H1 (cell line): ENCODE measurements at regions not wholly inside any gene's neighbourhood (a gene's known extent, or its start where the extent isn't known, plus 50 kb on each side); places are given as distances from the start of the nearest gene placed in this dataset.

Experiments
- CREB1 ChIP-seq: IDR thresholded peaks from 2 replicates; pipeline ENCODE4 v1.6.1; 2012; ENCODE audit warnings: inconsistent platforms
- NANOG ChIP-seq: IDR thresholded peaks from 2 replicates; pipeline ENCODE4 v1.6.1; 2011; ENCODE audit warnings: low read length, low read depth, mild to moderate bottlenecking, inconsistent platforms; ENCODE audit not compliant: insufficient read depth, poor library complexity, severe bottlenecking
- SP1 ChIP-seq: IDR thresholded peaks from 2 replicates; pipeline ENCODE4 v1.6.1; 2011; ENCODE audit warnings: low read depth, low read length
- SP2 ChIP-seq: IDR thresholded peaks from 2 replicates; pipeline ENCODE4 v1.6.1; 2012; ENCODE audit warnings: mild to moderate bottlenecking, low read length, inconsistent platforms
- TAF7 ChIP-seq: optimal IDR thresholded peaks from 2 replicates; pipeline ENCODE3; 2011; ENCODE audit warnings: low read depth, mild to moderate bottlenecking, inconsistent platforms, low read length, moderate library complexity, borderline replicate concordance

DNA sequence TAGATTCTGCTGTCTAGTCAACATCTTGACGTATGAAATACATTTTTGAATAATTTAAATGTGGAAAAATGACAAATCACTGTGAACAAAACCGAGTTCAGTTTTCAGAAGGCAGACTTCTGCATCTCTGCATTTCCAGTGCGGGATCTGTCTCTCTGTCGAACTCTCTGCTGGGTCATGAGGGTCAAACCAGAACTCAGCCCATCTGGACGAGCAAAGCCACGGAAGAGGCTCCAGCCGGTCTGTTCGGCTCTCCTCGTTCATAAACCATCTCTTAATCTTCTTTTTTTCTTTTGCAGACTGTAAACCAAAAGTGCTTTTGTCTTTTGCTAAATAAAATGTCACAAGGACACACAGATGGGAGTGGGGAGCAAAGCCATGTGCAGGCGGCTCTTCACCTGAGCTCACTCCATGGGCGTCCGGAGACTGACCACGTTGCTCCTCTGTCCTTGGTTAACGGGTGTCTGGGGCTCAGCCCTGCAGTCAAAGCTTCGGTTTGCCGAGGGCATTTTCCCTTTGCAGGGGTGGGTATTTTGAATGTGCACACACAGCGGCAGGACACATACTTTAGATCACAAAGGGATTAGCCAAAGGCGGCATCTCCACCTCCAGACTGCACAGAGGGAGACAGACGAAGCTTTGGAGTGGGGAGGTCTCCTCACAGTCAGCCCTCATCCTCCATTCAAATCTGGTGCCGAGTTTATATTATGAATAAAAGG lies 737.9 kb upstream of the SALL3 start (continued):
- no peak for TF ChIP-seq NANOG
- TF ChIP-seq TAF7: no peak
- TF ChIP-seq SP2: no peak
- TF ChIP-seq SP1: no peak
- TF ChIP-seq CREB1: no peak
